Neural progenitor cell (in vitro differentiated cells): ENCODE measurements at regions not wholly inside any gene's neighbourhood (a gene's known extent, or its start where the extent isn't known, plus 50 kb on each side); places are given as distances from the start of the nearest gene placed in this dataset.

Experiments used
- DNase-seq: peaks from one replicate; pipeline ENCODE4 v3.0.0-alpha.2; 2016; ENCODE audit warnings: low spot score
- H2AFZ ChIP-seq: fragments of 200-600 bp; sonication (generic); replicated peaks from 2 replicates; pipeline ENCODE4 v1.6.1; 2016; ENCODE audit warnings: antibody characterized with exemption
- H3F3A ChIP-seq: fragments of 200-600 bp; sonication (generic); 2 replicates; pipeline ENCODE4 v1.6.1; 2016; ENCODE audit warnings: antibody characterized with exemption, low read depth
- H3K27ac ChIP-seq: fragments of 200-600 bp; sonication (generic); 2 replicates; pipeline ENCODE4 v1.5.1; 2016; ENCODE audit warnings: mild to moderate bottlenecking
- H3K27me3 ChIP-seq: fragments of 200-600 bp; sonication (generic); 2 replicates; pipeline ENCODE4 v1.6.1; 2016; ENCODE audit warnings: mild to moderate bottlenecking, moderate library complexity
- H3K36me3 ChIP-seq: fragments of 200-600 bp; sonication (generic); 2 replicates; pipeline ENCODE4 v1.5.1; 2016
- H3K4me1 ChIP-seq: fragments of 200-600 bp; sonication (generic); 2 replicates; pipeline ENCODE4 v1.6.1; 2016; ENCODE audit warnings: mixed run types
- H3K4me2 ChIP-seq: fragments of 200-600 bp; sonication (generic); 2 replicates; pipeline ENCODE4 v1.6.1; 2016
- H3K4me3 ChIP-seq: fragments of 200-600 bp; sonication (generic); 2 replicates; pipeline ENCODE4 v1.5.1; 2016
- H3K79me2 ChIP-seq: fragments of 200-600 bp; sonication (generic); 2 replicates; pipeline ENCODE4 v1.6.1; 2016; ENCODE audit warnings: low read depth
- H3K9ac ChIP-seq: fragments of 200-600 bp; sonication (generic); 2 replicates; pipeline ENCODE4 v1.6.1; 2016
- H3K9me3 ChIP-seq: fragments of 200-600 bp; sonication (generic); 2 replicates; pipeline ENCODE4 v1.5.1; 2016; ENCODE audit warnings: low read depth
- H4K20me1 ChIP-seq: fragments of 200-600 bp; sonication (generic); 2 replicates; pipeline ENCODE4 v1.6.1; 2016; ENCODE audit warnings: low read depth
- H3K27ac Mint-ChIP-seq: 3 replicates; pipeline ENCODE4 v1.8.0; 2021; ENCODE audit warnings: mixed read lengths
- H3K27me3 Mint-ChIP-seq: 2 replicates; pipeline ENCODE4 v1.8.0; 2022; ENCODE audit warnings: low read depth, mild to moderate bottlenecking, inconsistent platforms, moderate library complexity, mixed read lengths; ENCODE audit not compliant: insufficient read depth
- H3K36me3 Mint-ChIP-seq: 3 replicates; pipeline ENCODE4 v1.8.0; 2021; ENCODE audit warnings: mixed read lengths
- H3K4me1 Mint-ChIP-seq: 3 replicates; pipeline ENCODE4 v1.8.0; 2021; ENCODE audit warnings: mixed read lengths
- H3K4me3 Mint-ChIP-seq: 3 replicates; pipeline ENCODE4 v1.8.0; 2021; ENCODE audit warnings: mild to moderate bottlenecking, moderate library complexity, mixed read lengths
- H3K9me3 Mint-ChIP-seq: 3 replicates; pipeline ENCODE4 v1.8.0; 2020; ENCODE audit warnings: mixed read lengths
- CTCF ChIP-seq: fragments of 200-600 bp; sonication (generic); IDR thresholded peaks from 2 replicates; pipeline ENCODE4 v1.5.1; 2017; ENCODE audit warnings: antibody characterized with exemption, mild to moderate bottlenecking
- EZH2 ChIP-seq: fragments of 200-600 bp; sonication (generic); IDR thresholded peaks from 2 replicates; pipeline ENCODE4 v1.6.1; 2017; ENCODE audit warnings: antibody characterized with exemption, mild to moderate bottlenecking, moderate library complexity
- EZH2phosphoT487 ChIP-seq: fragments of 200-600 bp; sonication (generic); IDR thresholded peaks from 2 replicates; pipeline ENCODE4 v1.6.1; 2017; ENCODE audit warnings: antibody characterized with exemption

- H3K27ac ChIP-seq = no peak overlapping the region
- no peak for TF ChIP-seq CTCF
- no peak for TF ChIP-seq EZH2phosphoT487
- TF ChIP-seq EZH2 = no peak
- no peaks in the 10 kb centered on the region for H3K36me3 ChIP-seq
- H3K4me2 ChIP-seq = no peak overlapping the region
- H2AFZ ChIP-seq = no peak overlapping the region
- H3K4me3 ChIP-seq = no peak overlapping the region
- H3K4me3 Mint-ChIP-seq = no peak overlapping the region
- H3K4me1 ChIP-seq = no peaks in the 10 kb centered on the region
- peaks cover 6% of the 10 kb centered on the region for H3K4me1 Mint-ChIP-seq
- H3K27me3 Mint-ChIP-seq = no peaks in the 10 kb centered on the region
- H3K36me3 Mint-ChIP-seq = no peaks in the 10 kb centered on the region
- H4K20me1 ChIP-seq = no peaks in the 10 kb centered on the region
- DNase-seq = no peak
- no peaks in the 10 kb centered on the region for H3K9me3 ChIP-seq
- H3K27me3 ChIP-seq = no peaks in the 10 kb centered on the region
- no peak overlapping the region for H3K27ac Mint-ChIP-seq
- no peaks in the 10 kb centered on the region for H3F3A ChIP-seq
- H3K9me3 Mint-ChIP-seq = peaks cover 4% of the 10 kb centered on the region
- H3K79me2 ChIP-seq = no peaks in the 10 kb centered on the region
- H3K9ac ChIP-seq = no peak overlapping the region
Measured at GRCh38 chr1:222275729-222276465, 272.0 kb downstream of the HHIPL2 start.

- H4K20me1 ChIP-seq = no peaks in the 10 kb centered on the region
- no peak overlapping the region for H3K4me3 ChIP-seq
- peaks cover 6% of the 10 kb centered on the region for H3K4me1 Mint-ChIP-seq
- no peaks in the 10 kb centered on the region for H3K79me2 ChIP-seq
- no peak for DNase-seq
- H3K4me2 ChIP-seq = no peak overlapping the region
- H3K27me3 ChIP-seq = no peaks in the 10 kb centered on the region
- no peak overlapping the region for H3K9ac ChIP-seq
- H3K27me3 Mint-ChIP-seq = no peaks in the 10 kb centered on the region
- H3K9me3 ChIP-seq = no peaks in the 10 kb centered on the region
- H3K36me3 ChIP-seq = no peaks in the 10 kb centered on the region
- H3K4me1 ChIP-seq = no peaks in the 10 kb centered on the region
- peaks cover 3% of the 10 kb centered on the region for H3K9me3 Mint-ChIP-seq
- H3K27ac Mint-ChIP-seq = no peak overlapping the region
- no peak overlapping the region for H3K27ac ChIP-seq
- H3K4me3 Mint-ChIP-seq = no peak overlapping the region
- H3F3A ChIP-seq = no peaks in the 10 kb centered on the region
- TF ChIP-seq CTCF (no peak), EZH2phosphoT487 (no peak), EZH2 (no peak)
- H2AFZ ChIP-seq = no peak overlapping the region
- H3K36me3 Mint-ChIP-seq = no peaks in the 10 kb centered on the region
Measured at GRCh38 chr1:222275001-222275728, 272.7 kb downstream of the HHIPL2 start.

- DNase-seq = no peak
- Histone ChIP-seq H4K20me1 (no peaks in the 10 kb centered on the region), H3K36me3 (no peaks in the 10 kb centered on the region), H3K9ac (no peak overlapping the region), H3K4me3 (no peak overlapping the region), H3K27ac (no peak overlapping the region), H2AFZ (no peak overlapping the region), H3K27me3 (no peaks in the 10 kb centered on the region), H3K4me1 (no peaks in the 10 kb centered on the region), H3K4me2 (no peak overlapping the region), H3F3A (no peaks in the 10 kb centered on the region), H3K9me3 (no peaks in the 10 kb centered on the region), H3K79me2 (no peaks in the 10 kb centered on the region)
- H3K27ac Mint-ChIP-seq = peak overlapping the region; percentile 31
- H3K4me1 Mint-ChIP-seq = peaks cover 20% of the 10 kb centered on the region
- no peak overlapping the region for H3K4me3 Mint-ChIP-seq
- TF ChIP-seq EZH2 (no peak), CTCF (no peak), EZH2phosphoT487 (no peak)
- no peaks in the 10 kb centered on the region for H3K9me3 Mint-ChIP-seq
- H3K27me3 Mint-ChIP-seq = no peaks in the 10 kb centered on the region
- no peaks in the 10 kb centered on the region for H3K36me3 Mint-ChIP-seq
Measured at GRCh38 chr1:222266223-222267196, 281.4 kb downstream of the HHIPL2 start.
